ENCODE measurements at regions not wholly inside any gene's neighbourhood (a gene's known extent, or its start where the extent isn't known, plus 50 kb on each side); places are given as distances from the start of the nearest gene placed in this dataset.

GRCh38 chr6:4314201-4314707 is 178.9 kb upstream of the ECI2 start:
- no peaks in the 10 kb centered on the region for H3K36me3 ChIP-seq (ENCODE audit: insufficient read depth)
- no peak overlapping the region for H3K4me3 ChIP-seq (IDR thresholded peaks at IDR 0.05; ENCODE audit: insufficient read depth, low read depth, low read length)
- no peak overlapping the region for H3K27ac ChIP-seq
- H4K20me1 ChIP-seq (ENCODE audit: insufficient read depth), result no peaks in the 10 kb centered on the region
- no peak for TF ChIP-seq CTCF (conservative IDR thresholded peaks at IDR 0.05; ENCODE audit: low read depth, low read length)
- no peak overlapping the region for H3K4me2 ChIP-seq
- H3K79me2 ChIP-seq (ENCODE audit: insufficient read depth, low read depth), result no peaks in the 10 kb centered on the region
- H3K27me3 ChIP-seq (ENCODE audit: insufficient read depth, low read depth), result no peaks in the 10 kb centered on the region
- H3K9ac ChIP-seq, result no peak overlapping the region
- no peak overlapping the region for H2AFZ ChIP-seq (ENCODE audit: low read depth)
- no peaks in the 10 kb centered on the region for H3K4me1 ChIP-seq (ENCODE audit: low read depth, poor library complexity, severe bottlenecking)

GRCh38 chr6:4313044-4313686 is 177.8 kb upstream of the ECI2 start:
- H3K27ac ChIP-seq, result no peak overlapping the region
- H3K79me2 ChIP-seq (ENCODE audit: insufficient read depth, low read depth), result no peaks in the 10 kb centered on the region
- no peaks in the 10 kb centered on the region for H3K36me3 ChIP-seq (ENCODE audit: insufficient read depth)
- H3K9ac ChIP-seq, result no peak overlapping the region
- no peaks in the 10 kb centered on the region for H3K27me3 ChIP-seq (ENCODE audit: insufficient read depth, low read depth)
- no peak overlapping the region for H3K4me2 ChIP-seq
- H2AFZ ChIP-seq (ENCODE audit: low read depth), result no peak overlapping the region
- no peak for TF ChIP-seq CTCF (conservative IDR thresholded peaks at IDR 0.05; ENCODE audit: low read depth, low read length)
- no peaks in the 10 kb centered on the region for H4K20me1 ChIP-seq (ENCODE audit: insufficient read depth)
- no peak overlapping the region for H3K4me3 ChIP-seq (IDR thresholded peaks at IDR 0.05; ENCODE audit: insufficient read depth, low read depth, low read length)
- no peaks in the 10 kb centered on the region for H3K4me1 ChIP-seq (ENCODE audit: low read depth, poor library complexity, severe bottlenecking)

GRCh38 chr6:4311976-4312860 is 176.8 kb upstream of the ECI2 start:
- H3K79me2 ChIP-seq (ENCODE audit: insufficient read depth, low read depth), result no peaks in the 10 kb centered on the region
- H3K4me2 ChIP-seq, result no peak overlapping the region
- no peak overlapping the region for H3K27ac ChIP-seq
- H2AFZ ChIP-seq (ENCODE audit: low read depth), result no peak overlapping the region
- no peaks in the 10 kb centered on the region for H4K20me1 ChIP-seq (ENCODE audit: insufficient read depth)
- no peak for TF ChIP-seq CTCF (conservative IDR thresholded peaks at IDR 0.05; ENCODE audit: low read depth, low read length)
- H3K27me3 ChIP-seq (ENCODE audit: insufficient read depth, low read depth), result no peaks in the 10 kb centered on the region
- no peaks in the 10 kb centered on the region for H3K4me1 ChIP-seq (ENCODE audit: low read depth, poor library complexity, severe bottlenecking)
- H3K4me3 ChIP-seq (IDR thresholded peaks at IDR 0.05; ENCODE audit: insufficient read depth, low read depth, low read length), result no peak overlapping the region
- no peak overlapping the region for H3K9ac ChIP-seq
- H3K36me3 ChIP-seq (ENCODE audit: insufficient read depth), result no peaks in the 10 kb centered on the region

GRCh38 chr6:4309540-4309939 is 174.2 kb upstream of the ECI2 start:
- H3K79me2 ChIP-seq (ENCODE audit: insufficient read depth, low read depth), result no peaks in the 10 kb centered on the region
- no peak overlapping the region for H2AFZ ChIP-seq (ENCODE audit: low read depth)
- H3K27ac ChIP-seq, result no peak overlapping the region
- no peaks in the 10 kb centered on the region for H4K20me1 ChIP-seq (ENCODE audit: insufficient read depth)
- H3K4me3 ChIP-seq (IDR thresholded peaks at IDR 0.05; ENCODE audit: insufficient read depth, low read depth, low read length), result no peak overlapping the region
- H3K4me2 ChIP-seq, result no peak overlapping the region
- H3K36me3 ChIP-seq (ENCODE audit: insufficient read depth), result no peaks in the 10 kb centered on the region
- H3K27me3 ChIP-seq (ENCODE audit: insufficient read depth, low read depth), result no peaks in the 10 kb centered on the region
- no peaks in the 10 kb centered on the region for H3K4me1 ChIP-seq (ENCODE audit: low read depth, poor library complexity, severe bottlenecking)
- no peak overlapping the region for H3K9ac ChIP-seq
- TF ChIP-seq CTCF (conservative IDR thresholded peaks at IDR 0.05; ENCODE audit: low read depth, low read length), result no peak

Data from KMS-11 (cell line).